Upper lobe of right lung (tissue), 1 donor: ENCODE measurements at regions not wholly inside any gene's neighbourhood (a gene's known extent, or its start where the extent isn't known, plus 50 kb on each side); places are given as distances from the start of the nearest gene placed in this dataset.

Source experiments
- ATAC-seq: fragments of 200-7000 bp; cut with Tn5 transposase; one replicate; pipeline ENCODE4 v1.9.1; 2020; ENCODE audit warnings: mild to moderate bottlenecking, moderate library complexity
- DNase-seq: peaks from one replicate; pipeline ENCODE4 v3.0.0-alpha.2; 2020
- H3K27ac ChIP-seq: fragments of 200-600 bp; one replicate; pipeline ENCODE4 v1.8.0; 2022
- H3K27me3 ChIP-seq: fragments of 200-600 bp; one replicate; pipeline ENCODE4 v1.8.0; 2022; ENCODE audit warnings: mild to moderate bottlenecking
- H3K36me3 ChIP-seq: fragments of 200-600 bp; one replicate; pipeline ENCODE4 v1.8.0; 2022
- H3K4me1 ChIP-seq: fragments of 200-600 bp; one replicate; pipeline ENCODE4 v1.8.0; 2022
- H3K4me3 ChIP-seq: fragments of 200-600 bp; one replicate; pipeline ENCODE4 v1.8.0; 2022; ENCODE audit warnings: mild to moderate bottlenecking
- H3K9me3 ChIP-seq: fragments of 200-600 bp; one replicate; pipeline ENCODE4 v1.8.0; 2022
- CTCF ChIP-seq: fragments of 200-600 bp; IDR thresholded peaks from one replicate; pipeline ENCODE4 v1.8.0; 2022; ENCODE audit warnings: antibody characterized with exemption
- intact Hi-C: fragments of 100-400 bp; cut with DNase I; formaldehyde crosslinking; loops from one replicate; pipeline ENCODE4 v1.11.0; 2022
- donor health status: DM: no; HTN: yes; CAD: no; lungs with severe emphysema.

- TF ChIP-seq CTCF: no peak
- H3K4me3 ChIP-seq: no peak overlapping the region
- H3K4me1 ChIP-seq: no peaks in the 10 kb centered on the region
- H3K36me3 ChIP-seq: no peaks in the 10 kb centered on the region
- no peaks in the 10 kb centered on the region for H3K9me3 ChIP-seq
- DNase-seq (no peak), ATAC-seq (no peak)
- intact Hi-C loops: no loop called here
- H3K27ac ChIP-seq: no peak overlapping the region
- H3K27me3 ChIP-seq: no peaks in the 10 kb centered on the region
Measured at GRCh38 chr2:207450186-207450585, 79.6 kb upstream of the CREB1 start.

GRCh38 chr2:207458582-207458981 lies 71.2 kb upstream of the CREB1 start:
- Histone ChIP-seq H3K36me3 (no peaks in the 10 kb centered on the region), H3K4me1 (no peaks in the 10 kb centered on the region), H3K27ac (no peak overlapping the region), H3K27me3 (no peaks in the 10 kb centered on the region), H3K4me3 (no peak overlapping the region), H3K9me3 (no peaks in the 10 kb centered on the region)
- no peak for DNase-seq
- intact Hi-C loops: no loop called here
- ATAC-seq: no peak
- no peak for TF ChIP-seq CTCF

GRCh38 chr2:207459990-207460757 lies 69.6 kb upstream of the CREB1 start:
- Histone ChIP-seq H3K36me3 (no peaks in the 10 kb centered on the region), H3K4me1 (no peaks in the 10 kb centered on the region), H3K27me3 (no peaks in the 10 kb centered on the region), H3K9me3 (no peaks in the 10 kb centered on the region), H3K4me3 (no peak overlapping the region), H3K27ac (no peak overlapping the region)
- no peak for DNase-seq
- intact Hi-C loops: no loop called here
- ATAC-seq: no peak
- no peak for TF ChIP-seq CTCF

- intact Hi-C loops: no loop called here
- no peak for TF ChIP-seq CTCF
- no peak for ATAC-seq
Measured at GRCh38 chr2:207463433-207463832, 66.3 kb upstream of the CREB1 start.

GRCh38 chr2:207464007-207464406 lies 65.8 kb upstream of the CREB1 start:
- Histone ChIP-seq H3K27ac (no peak overlapping the region), H3K9me3 (no peaks in the 10 kb centered on the region), H3K4me3 (no peak overlapping the region), H3K36me3 (no peaks in the 10 kb centered on the region), H3K4me1 (no peaks in the 10 kb centered on the region), H3K27me3 (no peaks in the 10 kb centered on the region)
- no peak for TF ChIP-seq CTCF
- intact Hi-C loops: no loop called here
- ATAC-seq (no peak), DNase-seq (no peak)

More at GRCh38 chr2:207463433-207463832, 66.3 kb upstream of the CREB1 start:
- Histone ChIP-seq H3K36me3 (no peaks in the 10 kb centered on the region), H3K27me3 (no peaks in the 10 kb centered on the region), H3K27ac (no peak overlapping the region), H3K4me3 (no peak overlapping the region), H3K4me1 (no peaks in the 10 kb centered on the region), H3K9me3 (no peaks in the 10 kb centered on the region)
- DNase-seq: no peak

GRCh38 chr2:207465894-207466293 lies 63.9 kb upstream of the CREB1 start:
- DNase-seq (no peak), ATAC-seq (no peak)
- Histone ChIP-seq H3K9me3 (no peaks in the 10 kb centered on the region), H3K27me3 (no peaks in the 10 kb centered on the region), H3K4me3 (no peak overlapping the region), H3K27ac (no peak overlapping the region), H3K36me3 (no peaks in the 10 kb centered on the region), H3K4me1 (no peaks in the 10 kb centered on the region)
- no peak for TF ChIP-seq CTCF
- intact Hi-C loops: no loop called here
